IPS-18c (cell line): ENCODE measurements at regions not wholly inside any gene's neighbourhood (a gene's known extent, or its start where the extent isn't known, plus 50 kb on each side); places are given as distances from the start of the nearest gene placed in this dataset.
"Not testable (repeated sequence)": the region's sequence is repeated elsewhere in the genome, so short reads cannot be mapped to it uniquely, and the experiment has no call there.

Experiments used
- H3K4me3 ChIP-seq: 2 replicates; pipeline ENCODE4 v1.7.0; 2013; ENCODE audit warnings: low read depth, mild to moderate bottlenecking, low read length, moderate library complexity; ENCODE audit not compliant: insufficient read depth
- H3K9me3 ChIP-seq: one replicate; pipeline ENCODE4 v1.6.1; 2013; ENCODE audit warnings: mild to moderate bottlenecking, low read length, moderate library complexity; ENCODE audit not compliant: control insufficient read depth, insufficient read depth

DNA sequence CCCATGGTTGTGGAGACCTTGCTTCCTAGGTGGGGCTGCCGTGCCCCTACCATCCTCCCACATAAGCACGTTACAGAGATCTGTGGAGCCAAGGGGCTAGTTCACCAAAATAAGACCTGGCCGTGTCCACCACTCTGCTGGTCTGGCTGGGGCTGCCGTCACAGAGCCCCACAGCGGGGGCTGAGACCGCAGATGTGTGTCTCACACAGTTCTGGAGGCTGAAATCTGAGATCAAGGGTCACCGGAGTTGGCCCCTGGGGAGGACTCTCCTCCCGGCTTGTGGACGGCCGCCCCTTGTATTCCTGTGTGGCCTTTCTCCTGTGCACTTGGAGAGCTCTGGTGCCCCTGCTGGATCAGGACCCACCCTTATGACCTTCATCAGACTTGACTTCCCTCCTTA lies 147.4 kb downstream of the IGLL1 start:
- H3K4me3 ChIP-seq, result not testable (repeated sequence)

DNA sequence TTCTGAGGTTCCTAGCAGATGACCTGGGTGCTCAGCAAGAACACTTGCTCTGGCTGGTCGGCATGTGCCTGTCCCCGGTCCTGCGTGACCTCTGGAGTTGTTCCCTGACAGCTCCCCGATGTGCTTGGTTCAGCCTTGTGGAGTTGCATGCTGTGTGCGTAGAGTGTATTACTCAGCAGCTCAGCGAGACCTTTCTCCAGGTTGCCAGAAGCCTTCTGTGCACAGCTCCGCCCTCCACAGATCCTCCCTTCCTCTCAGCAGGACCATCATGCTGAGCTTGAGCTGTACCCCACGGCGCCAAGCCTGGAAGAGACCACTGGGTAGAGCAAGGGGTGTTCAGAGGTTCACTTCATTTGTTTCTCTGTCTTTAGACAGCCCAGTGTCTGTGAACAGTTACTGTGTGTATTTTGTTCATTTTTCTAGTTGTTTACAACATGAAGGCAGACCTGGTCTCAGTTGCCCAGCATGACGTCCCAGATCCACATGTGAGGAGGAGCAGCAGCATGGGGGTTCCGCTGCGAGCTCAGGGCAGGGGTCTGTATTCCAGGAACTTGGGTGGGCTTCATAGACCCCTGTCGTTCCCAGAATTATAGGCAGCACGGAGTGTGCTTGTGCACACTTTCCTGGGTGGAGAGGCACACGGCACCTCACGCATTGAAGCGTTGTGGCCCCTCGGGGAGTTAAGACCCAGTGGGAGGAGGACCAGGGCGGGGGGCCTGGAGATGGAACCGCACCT lies 148.6 kb downstream of the IGLL1 start:
- Histone ChIP-seq H3K4me3 (no peak overlapping the region; the same call in 1 of the 2 replicates), H3K9me3 (no peaks in the 10 kb centered on the region)

More for the DNA sequence above, 147.4 kb downstream of the IGLL1 start:
- H3K9me3 ChIP-seq, result not testable (repeated sequence)

DNA sequence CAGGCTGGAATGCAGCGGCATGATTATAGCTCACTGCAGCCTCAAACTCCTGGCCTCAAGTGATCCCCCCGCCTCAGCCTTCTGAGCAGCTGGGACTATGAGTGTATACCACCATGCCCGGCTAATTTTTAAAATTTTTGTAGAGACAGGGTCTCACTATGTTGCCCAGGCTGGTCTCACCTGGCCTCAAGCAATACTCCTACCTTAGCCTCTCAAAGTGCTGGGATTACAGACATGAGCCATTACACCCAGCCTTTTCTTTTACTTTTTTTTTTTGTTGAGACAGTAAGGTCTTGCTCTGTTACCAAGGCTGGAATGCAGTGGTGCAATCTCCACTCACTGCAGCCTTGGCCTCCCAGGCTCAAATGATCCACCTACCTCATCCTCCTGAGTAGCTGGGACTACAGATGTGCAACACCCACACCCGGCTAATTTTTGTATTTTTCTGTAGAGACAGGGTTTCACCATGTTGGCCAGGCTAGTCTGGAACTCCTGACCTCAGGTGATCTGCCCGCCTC lies 155.5 kb downstream of the IGLL1 start:
- not testable (repeated sequence) for H3K9me3 ChIP-seq, H3K4me3 ChIP-seq

DNA sequence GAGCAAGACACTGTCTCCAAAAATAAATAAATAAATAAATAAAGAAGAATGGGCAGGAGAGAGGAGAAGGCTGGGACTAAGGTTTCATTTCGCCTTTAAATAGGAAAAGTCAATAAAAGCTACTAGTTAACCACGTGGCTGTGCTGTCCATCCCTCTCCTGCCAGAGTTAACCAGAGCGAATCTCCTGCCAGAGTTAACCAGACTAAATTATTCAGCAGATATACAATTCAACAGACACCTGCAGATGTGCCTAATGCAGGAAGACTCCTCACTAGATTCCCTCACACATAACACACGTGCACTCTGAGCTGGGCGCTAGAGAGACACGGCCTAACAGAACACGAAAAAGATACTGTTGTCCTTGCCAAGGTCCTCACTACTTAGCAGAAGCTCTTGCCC lies 156.1 kb downstream of the IGLL1 start:
- Histone ChIP-seq H3K4me3 (no peak overlapping the region), H3K9me3 (peaks cover 2% of the 10 kb centered on the region)

DNA sequence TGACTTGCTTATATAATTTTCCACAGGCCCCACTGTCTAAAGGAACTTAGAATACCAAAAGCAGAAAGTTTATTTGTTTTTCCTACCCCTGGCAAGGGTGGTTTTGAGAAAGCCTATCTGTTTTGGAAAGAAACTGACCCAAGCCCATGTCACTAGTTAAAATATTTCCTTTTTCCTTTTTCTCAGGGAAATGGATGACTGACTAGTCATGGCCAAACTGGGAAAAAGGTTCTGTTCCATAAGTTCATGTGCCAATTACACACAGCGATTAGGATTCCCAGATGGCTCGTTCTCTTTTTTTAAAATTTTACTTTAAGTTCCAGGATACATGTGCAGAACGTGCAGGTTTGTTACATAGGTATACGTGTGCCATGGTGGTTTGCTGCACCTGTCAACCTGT lies 157.8 kb downstream of the IGLL1 start:
- not testable (repeated sequence) for H3K9me3 ChIP-seq

DNA sequence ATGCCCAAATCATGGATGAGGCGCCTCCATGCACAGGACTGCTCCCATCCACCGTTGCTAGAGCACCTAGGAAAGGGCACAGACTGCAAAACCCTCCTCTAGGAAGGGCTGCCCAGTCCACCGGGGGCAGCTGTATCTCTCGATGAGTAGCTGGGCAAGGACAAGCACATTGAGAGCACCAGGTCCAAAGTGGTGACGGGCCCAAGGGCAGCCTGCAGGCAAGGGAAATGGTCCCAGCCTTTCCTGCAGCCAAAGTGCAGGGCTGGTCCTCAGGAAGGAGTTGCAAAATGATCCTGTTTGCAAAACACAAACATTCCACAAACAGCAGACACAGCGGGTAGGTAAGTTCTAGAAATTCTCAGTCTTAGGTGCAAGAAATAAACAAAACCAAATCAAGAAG lies 158.8 kb downstream of the IGLL1 start:
- H3K4me3 ChIP-seq, result not testable (repeated sequence)

More for the DNA sequence above, 157.8 kb downstream of the IGLL1 start:
- H3K4me3 ChIP-seq, result not testable (repeated sequence)

DNA sequence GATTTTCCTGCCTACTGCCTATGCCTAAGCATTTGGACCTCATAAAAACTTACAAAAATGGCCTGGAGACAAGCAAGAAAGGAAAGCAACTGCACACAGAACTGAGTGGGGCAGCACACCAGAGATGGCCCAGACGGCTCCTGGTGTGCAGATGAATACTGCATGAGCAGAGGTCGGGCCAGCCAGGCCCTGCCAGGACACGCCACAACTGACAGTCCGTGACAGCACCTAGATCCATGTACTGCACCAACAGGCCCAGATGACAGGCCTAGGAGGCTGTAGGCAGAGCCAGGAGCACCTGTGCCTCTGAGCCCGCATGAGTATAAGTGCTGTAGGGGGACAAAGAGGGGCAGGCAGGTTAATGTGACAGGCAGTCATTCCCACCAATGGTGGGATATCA lies 160.2 kb downstream of the IGLL1 start:
- peaks cover 2% of the 10 kb centered on the region for H3K9me3 ChIP-seq
- H3K4me3 ChIP-seq, result no peak overlapping the region

More for the DNA sequence above, 158.8 kb downstream of the IGLL1 start:
- H3K9me3 ChIP-seq, result not testable (repeated sequence)

DNA sequence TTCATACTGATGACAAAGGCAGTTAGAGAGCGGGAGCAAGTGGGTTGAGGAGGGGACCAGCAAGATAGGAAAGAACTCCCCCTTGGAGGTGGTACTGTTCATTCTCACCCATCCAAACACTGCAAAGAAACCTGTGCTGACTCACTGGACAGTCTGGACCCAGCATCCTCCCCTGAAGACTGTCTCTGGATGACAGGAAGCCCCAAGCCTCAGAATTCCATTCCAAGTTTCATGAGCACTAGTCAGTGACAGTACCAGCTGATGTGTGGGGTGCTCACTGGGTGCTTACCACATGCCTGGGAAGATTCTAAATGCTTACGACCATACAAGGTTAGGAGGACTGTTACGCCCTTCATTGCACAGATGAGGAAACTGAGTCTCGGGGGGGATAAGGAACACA lies 160.9 kb downstream of the IGLL1 start:
- no peak overlapping the region for H3K4me3 ChIP-seq
- H3K9me3 ChIP-seq, result no peaks in the 10 kb centered on the region

DNA sequence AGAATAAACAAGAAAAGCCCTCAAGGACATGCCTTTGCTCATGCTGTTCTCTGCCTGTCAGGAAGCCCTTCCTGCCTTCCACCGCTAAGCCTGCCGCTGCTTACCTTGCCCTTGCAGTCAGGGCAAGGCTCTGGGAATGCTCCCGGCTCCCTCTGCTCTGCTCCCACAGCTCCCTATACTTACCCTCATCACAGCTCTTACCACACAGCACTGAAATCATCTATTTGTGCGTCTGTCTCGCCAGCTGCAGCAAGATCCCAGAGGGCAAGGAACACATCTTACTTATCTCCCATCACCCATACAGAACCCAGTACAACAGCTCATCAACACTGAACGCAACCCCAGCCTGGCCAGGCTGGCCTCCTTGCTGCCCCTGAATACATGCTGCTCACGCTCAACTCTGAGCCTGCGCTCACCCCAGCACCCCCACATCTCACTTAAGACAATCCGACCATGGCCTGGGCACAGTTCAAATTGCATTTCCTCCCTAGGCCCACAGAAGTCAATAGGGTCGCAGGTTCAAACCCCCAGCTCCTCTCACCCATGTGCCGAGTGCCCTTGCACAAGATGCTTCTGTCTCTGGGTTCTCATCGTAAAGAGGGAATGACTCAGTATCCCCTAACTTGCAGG lies 161.8 kb downstream of the IGLL1 start:
- Histone ChIP-seq H3K4me3 (no peak overlapping the region), H3K9me3 (no peaks in the 10 kb centered on the region)

DNA sequence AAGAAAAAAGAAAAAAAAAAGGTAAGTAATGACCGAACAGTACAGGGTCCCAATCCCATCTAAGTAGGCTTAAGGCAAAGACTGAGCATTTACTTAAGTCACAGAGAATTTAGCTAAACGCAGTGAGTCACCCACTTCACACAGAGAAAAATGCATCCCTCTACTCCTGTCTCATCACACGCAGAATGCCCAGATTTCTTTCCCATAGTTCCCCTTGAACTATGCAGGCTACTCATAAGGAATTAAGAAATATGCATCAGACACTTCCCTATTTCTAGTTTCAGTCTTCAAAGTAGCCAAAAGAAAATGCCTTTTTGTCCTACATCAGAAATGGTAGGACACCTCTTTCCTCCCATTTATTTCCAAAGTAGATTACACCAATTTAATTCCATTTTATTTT lies 162.8 kb downstream of the IGLL1 start:
- not testable (repeated sequence) for H3K4me3 ChIP-seq

DNA sequence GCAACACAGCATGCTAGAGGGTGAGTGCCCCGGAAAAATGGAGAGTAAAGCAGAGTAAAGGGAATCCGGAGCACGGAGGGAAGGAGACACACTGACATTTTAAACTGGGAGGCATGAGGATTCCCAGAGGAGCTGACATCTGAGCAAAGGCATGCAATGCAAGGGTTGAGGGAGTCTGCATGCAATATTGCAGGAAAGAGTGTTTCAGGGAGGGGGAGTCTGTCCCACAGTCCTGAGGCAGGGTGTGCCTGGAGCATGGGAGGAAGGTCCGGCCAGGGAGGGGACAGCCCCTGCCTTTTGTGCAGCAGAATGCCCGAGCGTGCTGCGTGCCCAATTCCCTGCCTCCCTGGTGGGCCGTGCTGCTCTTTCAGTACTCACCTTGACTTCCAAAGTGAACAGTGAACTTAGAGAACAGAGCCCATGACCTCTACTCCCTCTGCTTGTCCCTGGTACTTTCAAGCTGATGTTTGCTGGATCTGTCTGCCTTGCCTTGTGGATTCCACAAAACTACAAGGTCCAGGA lies 163.9 kb downstream of the IGLL1 start:
- H3K4me3 ChIP-seq, H3K9me3 ChIP-seq: not testable (repeated sequence)

More for the DNA sequence above, 162.8 kb downstream of the IGLL1 start:
- H3K9me3 ChIP-seq, result not testable (repeated sequence)

DNA sequence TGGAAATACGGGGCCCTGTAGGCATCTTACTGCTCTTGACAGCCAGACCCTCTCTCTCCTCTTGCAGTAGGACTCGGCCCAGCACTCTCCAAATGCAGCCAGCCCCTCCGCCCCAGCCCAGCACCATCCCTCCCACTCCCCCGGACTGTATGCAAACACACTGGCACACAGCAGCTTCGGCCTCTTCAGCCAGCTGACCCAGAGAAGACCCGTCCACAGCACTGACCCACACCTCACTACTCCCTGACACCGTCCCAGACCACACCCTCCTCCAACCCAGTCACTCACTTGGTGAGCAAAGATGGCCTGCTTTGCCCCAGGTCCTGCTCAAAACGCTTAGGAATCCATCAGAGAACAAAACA lies 164.6 kb downstream of the IGLL1 start:
- H3K4me3 ChIP-seq, result no peak overlapping the region
- H3K9me3 ChIP-seq, result no peaks in the 10 kb centered on the region

DNA sequence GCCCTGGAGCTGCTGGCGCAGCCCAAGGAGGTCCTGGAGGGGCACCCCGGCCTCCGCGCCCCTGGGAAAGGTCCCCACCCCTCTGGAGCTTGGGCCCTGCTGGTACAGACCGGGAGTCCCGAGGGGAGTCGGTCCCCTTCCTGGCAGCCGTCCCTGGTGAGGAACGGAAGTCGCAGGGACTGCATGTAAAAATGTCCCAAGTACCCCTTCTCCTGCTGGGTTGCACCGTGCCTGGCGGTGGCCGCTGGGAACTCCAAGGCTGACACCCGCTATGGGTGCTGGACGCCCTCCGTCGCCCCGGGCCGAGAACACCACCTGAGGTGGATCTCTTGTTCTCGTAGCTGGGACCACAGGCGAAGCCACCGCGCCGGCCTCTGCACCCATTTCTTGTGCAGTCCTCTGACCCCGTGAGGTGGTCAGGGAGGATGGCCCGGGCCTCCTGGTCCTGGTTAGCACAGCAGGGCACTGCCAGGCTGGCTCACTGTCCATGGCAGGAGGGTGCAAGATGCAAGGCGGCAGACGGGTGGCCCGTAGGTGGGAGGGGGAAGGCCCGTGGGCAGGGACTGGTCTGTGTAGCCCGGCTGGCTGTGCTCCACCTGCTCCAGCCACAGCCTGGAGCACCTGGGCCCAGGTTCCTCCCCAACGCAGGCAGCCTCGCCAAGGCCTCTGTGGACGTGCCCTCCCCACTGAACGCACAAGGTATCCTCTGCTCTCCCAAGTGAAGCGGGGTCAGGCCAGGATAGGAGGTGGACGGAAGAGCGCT lies 165.2 kb downstream of the IGLL1 start:
- Histone ChIP-seq H3K4me3 (no peak overlapping the region), H3K9me3 (no peaks in the 10 kb centered on the region)

DNA sequence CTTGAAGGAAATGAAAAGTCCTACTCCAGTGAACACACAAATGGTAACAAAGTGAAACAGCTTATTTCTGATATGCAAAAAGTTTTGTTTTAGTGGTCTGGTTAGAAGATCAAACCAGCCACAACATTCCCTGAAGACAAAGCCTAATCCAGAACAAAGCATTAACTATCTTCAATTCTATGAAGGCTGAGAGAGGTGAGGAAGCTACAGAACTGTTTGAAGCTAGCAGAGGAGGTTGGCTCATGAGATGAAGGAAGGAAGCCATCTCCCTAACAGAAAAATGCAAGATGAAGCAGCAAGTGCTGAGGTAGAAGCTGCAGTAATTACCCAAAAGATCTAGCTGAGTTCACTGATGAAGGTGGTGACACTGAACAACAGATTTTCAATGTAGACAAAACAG lies 168.4 kb downstream of the IGLL1 start:
- H3K4me3 ChIP-seq, result no peak overlapping the region
- H3K9me3 ChIP-seq, result no peaks in the 10 kb centered on the region

DNA sequence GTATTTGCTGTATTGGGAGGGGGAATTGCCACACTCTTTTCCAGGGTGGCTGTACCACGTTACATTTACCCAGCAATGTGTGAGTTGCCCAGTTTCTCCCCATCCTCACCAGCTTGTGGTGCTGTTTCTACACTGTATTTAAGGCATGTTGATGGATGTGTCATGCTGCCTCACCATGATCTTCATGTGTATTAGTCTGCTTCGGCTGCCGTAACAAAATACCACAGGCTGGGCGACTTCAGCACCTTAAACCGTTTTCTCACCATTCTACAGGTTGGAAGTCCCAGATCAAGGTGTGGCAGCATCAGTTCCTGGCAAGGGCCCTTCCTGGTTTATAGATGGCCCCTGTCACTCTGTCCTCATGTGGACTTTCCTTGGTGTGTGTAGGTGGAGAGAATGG lies 169.7 kb downstream of the IGLL1 start:
- H3K4me3 ChIP-seq, result no peak overlapping the region
- H3K9me3 ChIP-seq, result no peaks in the 10 kb centered on the region

DNA sequence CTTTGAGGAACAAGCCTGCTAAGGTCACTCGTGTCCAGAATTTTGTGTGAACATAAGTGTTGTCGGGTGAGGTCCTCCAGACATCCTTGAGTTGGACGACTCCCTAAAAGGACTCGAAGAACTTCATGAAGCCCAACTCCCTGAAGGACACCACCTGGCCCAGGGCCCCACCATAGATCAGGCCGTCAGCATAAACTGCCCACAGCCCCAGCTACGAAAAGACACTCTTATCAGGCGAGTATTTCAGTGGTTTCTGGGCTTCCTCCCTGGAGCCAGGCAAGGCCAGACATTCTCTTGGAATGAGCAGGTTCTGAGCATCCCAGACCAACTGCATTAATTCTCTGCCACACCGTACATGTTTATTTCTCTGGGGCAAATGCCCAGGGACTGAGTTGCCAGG lies 170.1 kb downstream of the IGLL1 start:
- Histone ChIP-seq H3K4me3 (no peak overlapping the region), H3K9me3 (no peaks in the 10 kb centered on the region)

DNA sequence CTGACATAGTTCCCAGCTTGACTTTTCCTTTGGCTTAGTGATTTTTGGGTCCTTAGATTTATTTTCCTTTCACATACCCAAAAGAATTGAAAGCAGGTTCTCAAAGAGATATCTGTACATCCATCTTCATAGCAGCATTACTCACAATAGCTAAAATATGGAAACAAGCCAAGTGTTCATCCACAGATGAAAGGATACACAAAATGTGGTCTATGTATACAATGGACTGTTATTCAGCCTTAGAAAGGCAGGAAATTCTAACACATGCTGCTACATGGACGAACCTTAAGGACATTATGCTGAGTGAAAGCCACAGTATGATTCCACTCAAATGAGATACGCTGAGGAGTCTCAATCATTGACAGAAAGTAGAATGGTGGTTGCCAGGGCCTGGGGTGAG lies 171.8 kb downstream of the IGLL1 start:
- no peak overlapping the region for H3K4me3 ChIP-seq
- H3K9me3 ChIP-seq, result no peaks in the 10 kb centered on the region

DNA sequence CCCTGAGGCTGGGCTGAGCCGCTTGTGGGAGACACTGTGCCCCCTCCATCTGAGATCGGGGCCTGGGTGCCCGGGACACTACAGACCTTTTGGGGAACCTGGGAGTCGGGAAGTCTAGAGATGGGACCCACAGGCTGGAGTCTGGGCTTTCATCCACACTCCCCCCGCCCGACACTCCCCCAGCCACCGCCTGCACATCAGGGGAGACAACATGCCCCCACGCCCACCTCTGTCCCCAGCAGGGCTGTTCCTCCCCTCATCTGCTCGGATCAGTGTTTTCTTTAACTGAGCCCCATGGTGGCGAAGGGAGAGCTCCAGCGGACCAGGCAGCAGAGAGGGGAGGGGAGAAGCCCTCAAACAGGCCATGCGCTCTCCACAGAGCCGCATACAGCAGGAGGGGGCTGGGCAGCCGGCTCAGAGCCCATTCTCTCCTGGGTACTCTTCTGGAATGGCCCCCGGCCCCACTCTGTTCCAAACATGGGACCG lies 174.7 kb downstream of the IGLL1 start:
- H3K4me3 ChIP-seq, result no peak overlapping the region

More for the DNA sequence above, 174.7 kb downstream of the IGLL1 start:
- no peaks in the 10 kb centered on the region for H3K9me3 ChIP-seq
